SU-DHL-6 (cell line): ENCODE measurements at regions not wholly inside any gene's neighbourhood (a gene's known extent, or its start where the extent isn't known, plus 50 kb on each side); places are given as distances from the start of the nearest gene placed in this dataset.

Experiments
- H2AFZ ChIP-seq: fragments of 200-600 bp; sonication (generic); 2 replicates; pipeline ENCODE4 v1.6.1; 2014; ENCODE audit warnings: low read depth, mild to moderate bottlenecking, moderate library complexity, mixed read lengths, antibody characterized with exemption, low read length; ENCODE audit not compliant: severe bottlenecking
- H3F3A ChIP-seq: fragments of 200-600 bp; shearing (Covaris generic); 2 replicates; pipeline ENCODE4 v1.6.0; 2016; ENCODE audit warnings: antibody characterized with exemption, mild to moderate bottlenecking; ENCODE audit not compliant: insufficient read depth
- H3K27ac ChIP-seq: fragments of 200-600 bp; sonication (generic); 2 replicates; pipeline ENCODE4 v1.5.1; 2016; ENCODE audit warnings: low read depth, mild to moderate bottlenecking, low read length, moderate library complexity, mixed read lengths
- H3K27me3 ChIP-seq: fragments of 200-600 bp; sonication (generic), shearing (Covaris generic); 2 replicates; pipeline ENCODE4 v1.6.0; 2014; ENCODE audit warnings: mild to moderate bottlenecking, low read length
- H3K36me3 ChIP-seq: fragments of 200-600 bp; sonication (generic); 2 replicates; pipeline ENCODE4 v1.6.1; 2014; ENCODE audit warnings: mild to moderate bottlenecking, low read length, mixed read lengths
- H3K4me2 ChIP-seq: fragments of 300-600, 200-600 bp; shearing (Covaris generic), sonication (generic); 2 replicates; pipeline ENCODE4 v1.6.0; 2014; ENCODE audit warnings: low read length, low read depth, mild to moderate bottlenecking; ENCODE audit not compliant: poor library complexity, severe bottlenecking
- H3K4me3 ChIP-seq: fragments of 200-600 bp; sonication (generic); 2 replicates; pipeline ENCODE4 v1.5.1; 2014; ENCODE audit warnings: antibody characterized with exemption, low read length, mild to moderate bottlenecking, mixed read lengths; ENCODE audit not compliant: insufficient read depth, poor library complexity, severe bottlenecking
- H3K79me2 ChIP-seq: fragments of 200-600 bp; sonication (generic); 2 replicates; pipeline ENCODE4 v1.6.1; 2014; ENCODE audit warnings: mild to moderate bottlenecking, low read length, moderate library complexity; ENCODE audit not compliant: insufficient read depth
- H3K9ac ChIP-seq: fragments of 200-600 bp; sonication (generic); 2 replicates; pipeline ENCODE4 v1.7.0; 2014; ENCODE audit warnings: mild to moderate bottlenecking, low read length
- H3K9me2 ChIP-seq: fragments of 200-600 bp; sonication (generic); replicated peaks from 2 replicates; pipeline ENCODE4 v1.6.1; 2014; ENCODE audit warnings: low read length; ENCODE audit not compliant: insufficient read depth
- H3K9me3 ChIP-seq: fragments of 200-600 bp; sonication (generic); 2 replicates; pipeline ENCODE4 v1.6.1; 2014; ENCODE audit warnings: low read length, mixed read lengths; ENCODE audit not compliant: insufficient read depth
- H4K20me1 ChIP-seq: fragments of 200-600 bp; sonication (generic); 2 replicates; pipeline ENCODE4 v1.6.1; 2014; ENCODE audit warnings: low read depth, mild to moderate bottlenecking, antibody characterized with exemption, low read length, moderate library complexity, mixed read lengths
- EZH2phosphoT487 ChIP-seq: fragments of 200-600 bp; sonication (generic), shearing (Covaris generic); conservative IDR thresholded peaks from 2 replicates; pipeline ENCODE4 v1.6.1; 2018; ENCODE audit warnings: mild to moderate bottlenecking, antibody characterized with exemption, low read length, moderate library complexity, mixed read lengths
- TF ChIP-seq, protein P1 (sequence below): fragments of 200-600 bp; sonication (generic); IDR thresholded peaks from one replicate; pipeline ENCODE4 v1.5.1; 2017; ENCODE audit warnings: antibody characterized with exemption, mild to moderate bottlenecking, low read length, moderate library complexity; ENCODE audit not compliant: insufficient read depth, poor library complexity, severe bottlenecking

- Histone ChIP-seq H3K9me2 (no peaks in the 10 kb centered on the region), H3K27me3 (no peaks in the 10 kb centered on the region), H3K4me2 (no peak overlapping the region), H3K9ac (no peak overlapping the region), H3K36me3 (no peaks in the 10 kb centered on the region), H3F3A (no peaks in the 10 kb centered on the region), H3K4me3 (no peak overlapping the region), H4K20me1 (no peaks in the 10 kb centered on the region), H3K79me2 (no peaks in the 10 kb centered on the region), H3K27ac (no peak overlapping the region), H2AFZ (no peak overlapping the region), H3K9me3 (no peaks in the 10 kb centered on the region)
- no peak for TF ChIP-seq EZH2phosphoT487
Measured at GRCh38 chr2:156042895-156043294, 289.6 kb downstream of the NR4A2 start.

DNA sequence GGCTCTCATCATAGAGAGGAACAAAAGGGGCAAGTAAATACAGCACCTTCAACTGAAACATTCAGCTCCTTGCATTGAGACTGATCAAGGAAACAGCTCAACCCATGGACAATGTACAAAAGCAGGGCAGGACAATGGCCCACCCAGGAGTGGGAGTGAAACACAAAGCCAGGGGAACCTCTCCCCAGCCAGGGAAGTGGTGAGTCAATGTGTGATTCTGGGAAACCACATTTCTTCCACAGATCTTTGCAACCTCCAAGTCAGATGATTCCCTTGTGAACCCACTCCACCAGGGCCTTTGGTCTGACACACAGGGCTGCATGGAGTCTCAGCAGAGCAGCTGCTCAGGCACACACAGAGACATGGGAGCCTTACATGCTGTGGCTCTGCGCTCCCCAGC, 294.5 kb downstream of the NR4A2 start:
- H3K27me3 ChIP-seq, result no peaks in the 10 kb centered on the region
- H3K79me2 ChIP-seq, result no peaks in the 10 kb centered on the region
- no peaks in the 10 kb centered on the region for H4K20me1 ChIP-seq
- no peak overlapping the region for H2AFZ ChIP-seq
- no peak overlapping the region for H3K4me3 ChIP-seq
- no peaks in the 10 kb centered on the region for H3K9me2 ChIP-seq
- no peak overlapping the region for H3K4me2 ChIP-seq
- no peak for TF ChIP-seq EZH2phosphoT487
- TF ChIP-seq, protein P1, sequence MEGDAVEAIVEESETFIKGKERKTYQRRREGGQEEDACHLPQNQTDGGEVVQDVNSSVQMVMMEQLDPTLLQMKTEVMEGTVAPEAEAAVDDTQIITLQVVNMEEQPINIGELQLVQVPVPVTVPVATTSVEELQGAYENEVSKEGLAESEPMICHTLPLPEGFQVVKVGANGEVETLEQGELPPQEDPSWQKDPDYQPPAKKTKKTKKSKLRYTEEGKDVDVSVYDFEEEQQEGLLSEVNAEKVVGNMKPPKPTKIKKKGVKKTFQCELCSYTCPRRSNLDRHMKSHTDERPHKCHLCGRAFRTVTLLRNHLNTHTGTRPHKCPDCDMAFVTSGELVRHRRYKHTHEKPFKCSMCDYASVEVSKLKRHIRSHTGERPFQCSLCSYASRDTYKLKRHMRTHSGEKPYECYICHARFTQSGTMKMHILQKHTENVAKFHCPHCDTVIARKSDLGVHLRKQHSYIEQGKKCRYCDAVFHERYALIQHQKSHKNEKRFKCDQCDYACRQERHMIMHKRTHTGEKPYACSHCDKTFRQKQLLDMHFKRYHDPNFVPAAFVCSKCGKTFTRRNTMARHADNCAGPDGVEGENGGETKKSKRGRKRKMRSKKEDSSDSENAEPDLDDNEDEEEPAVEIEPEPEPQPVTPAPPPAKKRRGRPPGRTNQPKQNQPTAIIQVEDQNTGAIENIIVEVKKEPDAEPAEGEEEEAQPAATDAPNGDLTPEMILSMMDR, result no peak
- no peak overlapping the region for H3K27ac ChIP-seq
- no peaks in the 10 kb centered on the region for H3K36me3 ChIP-seq
- no peaks in the 10 kb centered on the region for H3K9me3 ChIP-seq
- no peak overlapping the region for H3K9ac ChIP-seq
- no peaks in the 10 kb centered on the region for H3F3A ChIP-seq

- H3K4me2 ChIP-seq, result no peak overlapping the region
- no peaks in the 10 kb centered on the region for H3K36me3 ChIP-seq
- no peak overlapping the region for H3K9ac ChIP-seq
- no peak overlapping the region for H3K4me3 ChIP-seq
- H3K27me3 ChIP-seq, result no peaks in the 10 kb centered on the region
- H3K27ac ChIP-seq, result no peak overlapping the region
- H3K9me2 ChIP-seq, result no peaks in the 10 kb centered on the region
- TF ChIP-seq, protein P1, result no peak
- no peak for TF ChIP-seq EZH2phosphoT487
- H3F3A ChIP-seq, result no peaks in the 10 kb centered on the region
- no peaks in the 10 kb centered on the region for H4K20me1 ChIP-seq
- H3K79me2 ChIP-seq, result no peaks in the 10 kb centered on the region
- H2AFZ ChIP-seq, result no peak overlapping the region
- H3K9me3 ChIP-seq, result no peaks in the 10 kb centered on the region
Measured at GRCh38 chr2:156037482-156037881, 295.0 kb downstream of the NR4A2 start.

DNA sequence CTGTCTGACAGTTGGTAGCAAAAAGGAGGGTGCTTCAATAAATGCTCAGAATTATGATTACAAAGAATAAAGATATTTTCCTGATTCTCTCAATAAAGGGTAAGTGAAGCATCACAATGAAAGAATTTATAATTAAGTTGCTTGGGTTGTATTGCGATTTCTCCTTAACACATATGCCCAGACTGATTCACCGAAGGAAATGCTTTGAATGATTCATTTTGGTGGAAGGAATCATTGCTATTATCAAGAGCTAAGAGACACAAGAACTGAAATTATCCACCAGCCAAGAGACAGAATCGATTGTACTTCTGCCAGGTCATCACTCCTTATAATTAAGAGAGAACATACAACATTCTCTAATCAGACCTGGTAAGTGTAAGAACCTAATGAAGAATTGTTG, 301.4 kb downstream of the NR4A2 start:
- Histone ChIP-seq H3K4me3 (no peak overlapping the region), H3K4me2 (no peak overlapping the region), H3K36me3 (no peaks in the 10 kb centered on the region), H3K27ac (no peak overlapping the region), H3K79me2 (no peaks in the 10 kb centered on the region), H3F3A (no peaks in the 10 kb centered on the region), H3K9ac (no peak overlapping the region), H4K20me1 (no peaks in the 10 kb centered on the region), H3K27me3 (no peaks in the 10 kb centered on the region), H3K9me3 (no peaks in the 10 kb centered on the region), H3K9me2 (no peaks in the 10 kb centered on the region), H2AFZ (no peak overlapping the region)
- TF ChIP-seq, protein P1, result no peak
- TF ChIP-seq EZH2phosphoT487, result no peak
